A172 (cell line): ENCODE measurements at regions not wholly inside any gene's neighbourhood (a gene's known extent, or its start where the extent isn't known, plus 50 kb on each side); places are given as distances from the start of the nearest gene placed in this dataset.

ENCODE experiments used
- DNase-seq: peaks from one replicate; pipeline ENCODE4 v3.0.0-alpha.2; 2015; ENCODE audit warnings: low spot score

- DNase-seq = no peak
Measured at GRCh38 chr9:13758936-13759335, 479.4 kb upstream of the MPDZ start.

GRCh38 chr9:13756943-13757342 is 477.5 kb upstream of the MPDZ start:
- no peak for DNase-seq

DNA sequence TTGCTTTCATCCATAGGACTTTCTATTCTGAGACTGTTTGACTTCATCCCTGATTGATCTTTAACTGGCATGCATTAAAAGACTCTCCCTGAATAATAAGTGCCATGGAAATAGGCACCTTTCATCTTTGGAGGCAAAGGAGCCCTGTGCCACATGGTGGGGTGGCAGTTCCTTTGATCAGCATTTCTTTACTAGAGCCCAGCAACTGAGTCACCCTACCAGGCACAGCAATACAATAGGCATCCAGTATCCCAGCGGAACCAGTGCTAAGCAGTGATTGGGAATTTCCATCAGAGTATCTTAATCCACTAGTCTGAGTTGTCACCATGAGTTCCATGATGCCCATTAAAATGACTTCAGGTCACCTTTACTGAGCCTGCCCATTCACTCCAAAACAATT is 476.1 kb upstream of the MPDZ start:
- DNase-seq = no peak

- DNase-seq = no peak
Measured at GRCh38 chr9:13750639-13751038, 471.1 kb upstream of the MPDZ start.

GRCh38 chr9:13750061-13750460 is 470.6 kb upstream of the MPDZ start:
- peak; percentile 81 for DNase-seq

DNA sequence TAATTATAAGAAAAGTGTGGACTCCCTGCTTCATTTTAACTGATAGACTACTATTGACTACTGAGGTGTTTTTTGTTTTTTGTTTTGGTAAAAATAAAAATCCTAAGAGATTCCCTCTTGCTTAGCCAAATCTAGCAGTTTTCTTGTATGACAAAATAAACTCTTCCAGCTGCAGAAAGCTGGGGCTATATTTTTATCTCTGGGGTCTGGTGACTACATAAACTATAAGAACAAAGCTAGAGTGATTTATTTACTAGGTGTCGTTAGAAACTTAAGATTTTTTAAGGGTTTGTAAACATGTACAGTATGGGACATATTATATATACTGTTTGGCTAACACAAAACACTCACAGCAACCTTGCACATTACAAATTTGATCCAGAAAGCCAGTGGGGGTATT is 467.4 kb upstream of the MPDZ start:
- DNase-seq = no peak

- DNase-seq = no peak
Measured at GRCh38 chr9:13744261-13744901, 464.9 kb upstream of the MPDZ start.

DNA sequence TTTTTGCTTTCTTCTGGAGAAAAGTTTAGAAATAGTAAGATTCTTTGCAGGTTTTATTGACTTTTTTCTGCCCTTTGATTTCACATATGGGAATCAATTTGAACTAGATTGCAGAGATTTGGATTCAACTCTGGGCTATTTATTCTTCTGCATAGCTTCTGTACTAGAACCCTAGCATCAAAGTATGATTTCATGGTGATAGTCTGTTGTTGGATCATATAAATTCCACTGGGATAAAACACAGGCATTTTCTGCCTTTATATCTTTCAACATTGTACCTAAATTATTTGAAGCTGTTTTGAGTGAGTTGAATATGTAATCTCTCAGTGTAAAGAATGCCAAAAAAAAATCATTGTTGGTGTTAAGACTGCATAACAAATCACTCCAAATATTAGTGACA is 458.4 kb upstream of the MPDZ start:
- no peak for DNase-seq

GRCh38 chr9:13735181-13735580 is 455.7 kb upstream of the MPDZ start:
- DNase-seq = no peak

DNA sequence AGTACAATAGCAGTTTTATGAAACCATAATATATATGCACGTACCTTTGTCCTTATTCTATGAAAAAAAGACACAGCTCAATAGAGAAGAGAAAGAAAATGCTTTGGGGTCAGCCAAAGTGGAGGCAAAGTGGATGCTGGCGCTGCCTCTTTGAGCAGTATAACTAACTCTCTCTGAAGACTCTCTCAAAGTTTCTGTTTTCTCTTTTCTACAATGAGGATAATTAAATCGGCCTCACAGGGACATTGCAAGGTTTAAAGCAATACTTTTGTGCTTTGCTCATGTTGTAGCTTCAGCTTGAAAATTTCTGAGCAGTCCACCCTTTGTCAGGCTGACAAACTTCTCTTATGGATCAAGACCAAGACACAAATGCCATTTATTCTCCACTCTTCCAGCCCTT is 455.1 kb upstream of the MPDZ start:
- DNase-seq = no peak

- no peak for DNase-seq
Measured at GRCh38 chr9:13732290-13732689, 452.8 kb upstream of the MPDZ start.

- no peak for DNase-seq
Measured at GRCh38 chr9:13731637-13732036, 452.1 kb upstream of the MPDZ start.

GRCh38 chr9:13729955-13730354 is 450.5 kb upstream of the MPDZ start:
- no peak for DNase-seq

GRCh38 chr9:13728917-13729811 is 449.7 kb upstream of the MPDZ start:
- peak; percentile 10 for DNase-seq

- DNase-seq = no peak
Measured at GRCh38 chr9:13728131-13728530, 448.6 kb upstream of the MPDZ start.

DNA sequence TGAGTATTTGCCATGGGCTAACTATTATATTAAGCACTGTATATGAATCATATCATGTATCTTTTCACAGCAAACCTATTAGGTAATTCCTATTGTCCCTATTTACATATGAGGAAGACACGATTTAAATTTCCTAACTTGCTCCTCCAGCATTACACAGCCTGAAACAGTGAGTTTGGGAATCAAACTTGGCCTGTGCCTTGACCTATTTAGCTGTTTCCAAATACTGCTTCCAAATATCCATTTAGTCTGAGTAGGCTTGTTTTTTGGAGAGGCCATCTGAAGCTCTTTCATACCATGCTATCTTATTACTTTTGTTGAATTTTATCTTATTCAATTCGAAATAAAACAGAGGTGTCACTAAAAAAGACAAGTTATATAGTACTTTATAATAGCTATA is 447.3 kb upstream of the MPDZ start:
- DNase-seq = no peak

GRCh38 chr9:13725516-13725915 is 446.0 kb upstream of the MPDZ start:
- no peak for DNase-seq

DNA sequence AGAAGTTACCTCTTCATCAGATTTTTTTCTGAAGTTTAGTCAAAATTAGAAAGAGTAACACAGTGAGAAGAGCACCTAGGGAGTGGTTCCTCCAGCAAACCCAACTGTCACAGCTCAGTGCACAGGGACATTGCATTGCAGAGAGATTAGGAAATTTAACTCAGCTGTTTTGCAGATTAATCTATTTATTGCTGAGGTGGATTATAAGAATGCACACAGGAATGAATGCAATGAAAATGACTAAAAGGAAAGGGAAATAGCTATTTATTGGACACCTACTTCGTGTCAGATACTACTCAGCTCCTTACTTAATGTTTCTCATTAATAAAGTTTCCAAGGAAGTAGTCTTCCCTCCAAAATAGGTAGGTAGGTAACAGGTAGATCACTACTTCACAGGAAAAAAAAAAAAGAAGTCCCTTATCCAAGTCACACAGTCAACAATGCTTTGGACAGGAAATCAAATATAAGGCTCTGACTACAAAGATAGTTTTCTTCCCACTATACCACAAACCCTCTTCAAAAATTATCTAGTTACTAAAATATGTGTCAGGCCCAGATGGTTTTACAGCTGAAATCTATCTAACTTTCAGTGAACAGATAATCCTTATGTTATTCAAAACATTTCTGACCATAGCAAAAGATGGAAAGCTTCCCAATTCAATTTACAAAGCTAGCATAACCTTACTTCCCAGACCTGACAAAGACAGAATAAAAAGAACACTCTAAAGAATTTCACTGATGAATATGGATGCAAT is 442.2 kb upstream of the MPDZ start:
- no peak for DNase-seq

- DNase-seq = no peak
Measured at GRCh38 chr9:13719981-13720676, 440.6 kb upstream of the MPDZ start.

- DNase-seq = no peak
Measured at GRCh38 chr9:13719446-13719845, 440.0 kb upstream of the MPDZ start.

- DNase-seq = no peak
Measured at GRCh38 chr9:13718539-13718938, 439.0 kb upstream of the MPDZ start.

- peak; percentile 41 for DNase-seq
Measured at GRCh38 chr9:13718086-13718485, 438.6 kb upstream of the MPDZ start.
